Panc1 (cell line): ENCODE measurements at regions not wholly inside any gene's neighbourhood (a gene's known extent, or its start where the extent isn't known, plus 50 kb on each side); places are given as distances from the start of the nearest gene placed in this dataset.

Experiments
- ATAC-seq: fragments of 200-7000 bp; cut with Tn5 transposase; 2 replicates; pipeline ENCODE4 v1.9.1; 2020; ENCODE audit warnings: mild to moderate bottlenecking, moderate library complexity
- BruUV-seq: library from RNA; stranded (reverse); fragments of 400-500 nt; replicated peaks from 2 replicates; lab custom pipeline; 2021; lab: Mats Ljungman, UMichigan
- CTCF ChIA-PET: fragments of 300-600 bp; sonication (Branson Sonifier 250); formaldehyde crosslinking; loops from one replicate; lab custom pipeline; 2022; ENCODE audit warnings: antibody characterized with exemption; lab: Charles Lee
- POLR2A ChIA-PET: fragments of 300-600 bp; sonication (Branson Sonifier 250); formaldehyde crosslinking; loops from one replicate; lab custom pipeline; 2022; ENCODE audit warnings: antibody characterized with exemption; lab: Charles Lee
- DNase-seq: peaks from one replicate; pipeline ENCODE4 v3.0.0-alpha.2; 2010; ENCODE audit warnings: low read depth, low spot score
- H3K27ac ChIP-seq: 2 replicates; pipeline ENCODE4 v1.5.1; 2011; ENCODE audit warnings: mild to moderate bottlenecking, low read length, inconsistent platforms
- H3K27me3 ChIP-seq: fragments of 200-500 bp; sonication (Bioruptor generic); 2 replicates; pipeline ENCODE4 v1.6.0; 2014; ENCODE audit warnings: low read length, inconsistent platforms; ENCODE audit not compliant: control insufficient read depth, insufficient read depth
- H3K36me3 ChIP-seq: fragments of 200-500 bp; sonication (Bioruptor generic); 2 replicates; pipeline ENCODE4 v1.5.1; 2014; ENCODE audit warnings: inconsistent platforms, mild to moderate bottlenecking, low read length, moderate library complexity; ENCODE audit not compliant: control insufficient read depth, insufficient read depth
- H3K4me1 ChIP-seq: 2 replicates; pipeline ENCODE4 v1.5.1; 2011; ENCODE audit warnings: inconsistent platforms, mild to moderate bottlenecking, low read length, moderate library complexity; ENCODE audit not compliant: control insufficient read depth, insufficient read depth
- H3K4me3 ChIP-seq, 2 experiments: 2 replicates each; pipeline ENCODE4 v1.5.1; 2011 to 2012; ENCODE audit warnings: low read depth in 2 of 2, low read length in 2 of 2, mild to moderate bottlenecking in 2 of 2, inconsistent platforms in 1 of 2, moderate library complexity in 1 of 2
- H3K9me3 ChIP-seq: fragments of 200-500 bp; sonication (Bioruptor generic); 2 replicates; pipeline ENCODE4 v1.5.1; 2014; ENCODE audit warnings: low read depth, mild to moderate bottlenecking, inconsistent platforms, low read length, moderate library complexity; ENCODE audit not compliant: control insufficient read depth, insufficient read depth
- POLR2AphosphoS5 ChIP-seq: IDR thresholded peaks from 2 replicates; pipeline ENCODE4 v1.6.1; 2012; ENCODE audit warnings: mild to moderate bottlenecking, low read depth, low read length, moderate library complexity
- REST ChIP-seq, 2 experiments: IDR thresholded peaks; 2 replicates each; pipeline ENCODE4 v1.6.1; 2011 to 2012; ENCODE audit warnings: low read depth in 2 of 2, control low read depth in 1 of 2, low read length in 1 of 2, mild to moderate bottlenecking in 1 of 2, moderate library complexity in 1 of 2; ENCODE audit not compliant: insufficient read depth in 1 of 2
- SIN3A ChIP-seq: IDR thresholded peaks from 2 replicates; pipeline ENCODE4 v1.6.1; 2012; ENCODE audit warnings: low read depth, mild to moderate bottlenecking, low read length, moderate library complexity, borderline replicate concordance; ENCODE audit not compliant: insufficient read depth
- TCF7L2 ChIP-seq: IDR thresholded peaks from 2 replicates; pipeline ENCODE4 v1.6.1; 2011; ENCODE audit warnings: mild to moderate bottlenecking, low read depth, low read length, inconsistent platforms
- in situ Hi-C: cut with HindIII; loops from 2 replicates; pipeline ENCODE4 v1.10.0; 2016; ENCODE audit warnings: low sequenced_read_pairs, low pct_unique_long_range_greater_than_20kb
- intact Hi-C: fragments of 100-400 bp; cut with micrococcal nuclease; formaldehyde crosslinking; loops from one replicate; pipeline ENCODE4 v1.10.0; 2022; ENCODE audit not compliant: unreplicated experiment
- TF ChIP-seq, protein P1 (sequence below): fragments of 450-650 bp; IDR thresholded peaks from 2 replicates; pipeline ENCODE4 v1.5.1; 2017; ENCODE audit warnings: mild to moderate bottlenecking

- BruUV-seq, result no TSS peak
- Histone ChIP-seq H3K4me1 (no peaks in the 10 kb centered on the region), H3K27me3 (no peaks in the 10 kb centered on the region), H3K9me3 (no peaks in the 10 kb centered on the region), H3K36me3 (no peaks in the 10 kb centered on the region), H3K27ac (no peak overlapping the region), H3K4me3 (no peak overlapping the region)
- CTCF ChIA-PET, result no interaction called here
- DNase-seq, result no peak
- POLR2A ChIA-PET, result no interaction called here
- in situ Hi-C loops (no loop called here), intact Hi-C loops (no loop called here)
- no peak for TF ChIP-seq REST (IDR thresholded peaks at IDR 0.05; ENCODE audit: insufficient read depth in 1 of 2, low read depth in 2 of 2, low read length in 1 of 2)
- no peak for ATAC-seq
Measured at GRCh38 chr9:87434366-87434765, 63.3 kb upstream of the DAPK1 start.

DNA sequence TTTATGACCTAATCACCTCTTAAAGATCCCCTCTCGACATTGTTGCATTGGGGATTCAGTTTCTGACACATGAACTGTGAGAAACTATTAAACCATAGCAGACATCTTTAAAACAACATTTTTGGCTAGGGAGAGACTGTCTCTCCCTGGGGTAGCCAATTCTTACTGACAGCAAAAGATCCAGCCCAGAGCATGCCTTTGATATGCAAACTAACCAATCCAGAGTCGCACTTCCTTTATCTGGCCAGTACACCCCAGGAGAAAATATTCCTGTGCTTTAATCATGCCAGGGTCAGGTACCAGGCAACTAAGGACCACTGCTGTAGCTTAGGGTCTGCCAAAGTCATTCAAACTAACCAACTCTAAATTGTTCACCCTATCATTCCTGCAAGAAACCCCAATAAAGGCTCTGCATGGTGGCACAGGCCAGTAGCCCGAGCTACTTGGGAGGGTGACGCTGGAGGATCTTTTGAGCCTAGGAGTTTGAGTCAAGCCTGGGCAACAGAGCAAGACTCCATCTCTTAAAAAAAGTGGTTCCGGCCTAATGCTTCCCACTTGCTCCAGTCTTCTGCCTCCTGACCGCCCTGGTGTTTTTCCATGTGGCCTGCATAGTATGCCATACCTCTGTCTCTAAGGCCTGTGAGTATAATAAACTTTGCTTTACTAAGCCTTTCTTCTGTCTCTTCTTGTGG lies 62.3 kb upstream of the DAPK1 start:
- BruUV-seq, result no TSS peak
- in situ Hi-C loops (no loop called here), intact Hi-C loops (no loop called here)
- ChIA-PET CTCF (no interaction called here), POLR2A (no interaction called here)
- no peaks in the 10 kb centered on the region for H3K9me3 ChIP-seq
- DNase-seq (no peak), ATAC-seq (no peak)
- no peak overlapping the region for H3K27ac ChIP-seq
- no peaks in the 10 kb centered on the region for H3K4me1 ChIP-seq
- no peaks in the 10 kb centered on the region for H3K36me3 ChIP-seq
- H3K27me3 ChIP-seq, result no peaks in the 10 kb centered on the region
- no peak overlapping the region for H3K4me3 ChIP-seq
- TF ChIP-seq SIN3A, result no peak
- TF ChIP-seq, protein P1, sequence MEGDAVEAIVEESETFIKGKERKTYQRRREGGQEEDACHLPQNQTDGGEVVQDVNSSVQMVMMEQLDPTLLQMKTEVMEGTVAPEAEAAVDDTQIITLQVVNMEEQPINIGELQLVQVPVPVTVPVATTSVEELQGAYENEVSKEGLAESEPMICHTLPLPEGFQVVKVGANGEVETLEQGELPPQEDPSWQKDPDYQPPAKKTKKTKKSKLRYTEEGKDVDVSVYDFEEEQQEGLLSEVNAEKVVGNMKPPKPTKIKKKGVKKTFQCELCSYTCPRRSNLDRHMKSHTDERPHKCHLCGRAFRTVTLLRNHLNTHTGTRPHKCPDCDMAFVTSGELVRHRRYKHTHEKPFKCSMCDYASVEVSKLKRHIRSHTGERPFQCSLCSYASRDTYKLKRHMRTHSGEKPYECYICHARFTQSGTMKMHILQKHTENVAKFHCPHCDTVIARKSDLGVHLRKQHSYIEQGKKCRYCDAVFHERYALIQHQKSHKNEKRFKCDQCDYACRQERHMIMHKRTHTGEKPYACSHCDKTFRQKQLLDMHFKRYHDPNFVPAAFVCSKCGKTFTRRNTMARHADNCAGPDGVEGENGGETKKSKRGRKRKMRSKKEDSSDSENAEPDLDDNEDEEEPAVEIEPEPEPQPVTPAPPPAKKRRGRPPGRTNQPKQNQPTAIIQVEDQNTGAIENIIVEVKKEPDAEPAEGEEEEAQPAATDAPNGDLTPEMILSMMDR, result no peak
- no peak for TF ChIP-seq TCF7L2
- TF ChIP-seq REST (IDR thresholded peaks at IDR 0.05; ENCODE audit: insufficient read depth in 1 of 2, low read depth in 2 of 2, low read length in 1 of 2), result no peak
- no peak for TF ChIP-seq POLR2AphosphoS5
